Ovary (tissue), 7 donors: ENCODE measurements at regions not wholly inside any gene's neighbourhood (a gene's known extent, or its start where the extent isn't known, plus 50 kb on each side); places are given as distances from the start of the nearest gene placed in this dataset.
"Not testable (repeated sequence)": the region's sequence is repeated elsewhere in the genome, so short reads cannot be mapped to it uniquely, and the experiment has no call there.

Experiments used
- DNase-seq, 5 donors: peaks; one replicate each; pipeline ENCODE4 v3.0.0-alpha.2; 2019 to 2020
- H3K27ac ChIP-seq, 2 donors: fragments of 200-600 bp; one replicate each; pipeline versions ENCODE4 v1.5.1 to v1.8.0; 2019 to 2022
- H3K27me3 ChIP-seq: fragments of 200-600 bp; one replicate; pipeline ENCODE4 v1.8.0; 2022
- H3K36me3 ChIP-seq: fragments of 200-600 bp; sonication (generic); one replicate; pipeline ENCODE4 v1.5.1; 2019
- H3K4me1 ChIP-seq: one replicate; pipeline ENCODE4 v1.8.1; 2013; ENCODE audit warnings: mild to moderate bottlenecking, moderate library complexity; ENCODE audit not compliant: insufficient read depth
- H3K4me3 ChIP-seq: fragments of 200-600 bp; sonication (generic); one replicate; pipeline ENCODE4 v1.5.1; 2017
- H3K9me3 ChIP-seq, 2 donors: fragments of 200-600 bp in 1 of 2; sonication (generic) in 1 of 2; one replicate each; pipeline versions ENCODE4 v1.5.1 to v1.8.1; 2013 to 2019; ENCODE audit warnings: mild to moderate bottlenecking in 1 of 2, moderate library complexity in 1 of 2
- EP300 ChIP-seq: sonication (generic); formaldehyde crosslinking; IDR thresholded peaks from one replicate; pipeline ENCODE4 v1.6.1; 2017; ENCODE audit warnings: antibody characterized with exemption
- POLR2A ChIP-seq: fragments of 450-650 bp; IDR thresholded peaks from one replicate; pipeline ENCODE4 v1.6.1; 2017; ENCODE audit warnings: antibody characterized with exemption, mild to moderate bottlenecking, moderate library complexity
- WGBS, 3 donors: extraction: QIAGEN DNeasy Blood & Tissue Kit in 1 of 3; methylation state at CpG; one replicate each; pipeline versions ENCODE4 v1.1.5 to v1.1.7; 2013 to 2017; 5-methylcytosine and 5-hydroxymethylcytosine counted together
- intact Hi-C, 4 donors: fragments of 100-400 bp; cut with DNase I; formaldehyde crosslinking; loops; one replicate each; pipeline versions ENCODE4 v1.11.0 to v1.15.1; 2022 to 2023
- TF ChIP-seq, protein P1 (sequence below), 3 donors: fragments of 450-650 bp in 2 of 3; fragments of 200-600 bp in 1 of 3; IDR thresholded peaks; one replicate each; pipeline versions ENCODE4 v1.5.1 to v1.8.0; 2016 to 2022; ENCODE audit warnings: antibody characterized with exemption in 3 of 3, mild to moderate bottlenecking in 1 of 3
- donor health status: DM: no; HTN: no; CAD: no; lungs with moderate emphysema.
- donor health status: DM: no; HTN: no; CAD: no.
- donor health status: Bipolar disorder and iron deficiency.
- donor health status: DM: no; HTN: no; CAD: no.
- donor health status: DM: yes; HTN: yes; CAD: no.

DNA sequence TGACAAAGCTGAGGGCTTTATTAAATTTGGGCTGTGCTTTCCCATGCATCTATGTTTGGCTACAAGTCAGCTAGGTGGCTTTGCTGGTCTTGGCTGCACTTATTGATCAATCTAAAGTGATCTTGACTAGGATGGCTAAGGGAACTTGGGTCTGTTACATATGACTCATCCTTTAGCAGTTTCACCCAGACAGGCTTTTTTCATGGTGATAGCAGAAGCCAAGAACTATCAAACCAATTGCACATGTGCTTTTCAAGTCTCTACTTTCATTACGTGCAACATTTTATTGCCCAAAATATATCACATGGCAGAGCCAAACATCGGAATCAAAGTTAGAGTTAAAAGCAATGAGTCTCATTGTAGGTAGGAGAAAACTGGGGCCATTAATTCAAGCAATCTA is 626.3 kb downstream of the TENT5A start:
- no peak for DNase-seq
- Histone ChIP-seq H3K9me3 (no peaks in the 10 kb centered on the region), H3K27me3 (no peaks in the 10 kb centered on the region), H3K36me3 (no peaks in the 10 kb centered on the region), H3K4me1 (no peaks in the 10 kb centered on the region), H3K27ac (no peak overlapping the region), H3K4me3 (no peak overlapping the region)
- TF ChIP-seq, protein P1, sequence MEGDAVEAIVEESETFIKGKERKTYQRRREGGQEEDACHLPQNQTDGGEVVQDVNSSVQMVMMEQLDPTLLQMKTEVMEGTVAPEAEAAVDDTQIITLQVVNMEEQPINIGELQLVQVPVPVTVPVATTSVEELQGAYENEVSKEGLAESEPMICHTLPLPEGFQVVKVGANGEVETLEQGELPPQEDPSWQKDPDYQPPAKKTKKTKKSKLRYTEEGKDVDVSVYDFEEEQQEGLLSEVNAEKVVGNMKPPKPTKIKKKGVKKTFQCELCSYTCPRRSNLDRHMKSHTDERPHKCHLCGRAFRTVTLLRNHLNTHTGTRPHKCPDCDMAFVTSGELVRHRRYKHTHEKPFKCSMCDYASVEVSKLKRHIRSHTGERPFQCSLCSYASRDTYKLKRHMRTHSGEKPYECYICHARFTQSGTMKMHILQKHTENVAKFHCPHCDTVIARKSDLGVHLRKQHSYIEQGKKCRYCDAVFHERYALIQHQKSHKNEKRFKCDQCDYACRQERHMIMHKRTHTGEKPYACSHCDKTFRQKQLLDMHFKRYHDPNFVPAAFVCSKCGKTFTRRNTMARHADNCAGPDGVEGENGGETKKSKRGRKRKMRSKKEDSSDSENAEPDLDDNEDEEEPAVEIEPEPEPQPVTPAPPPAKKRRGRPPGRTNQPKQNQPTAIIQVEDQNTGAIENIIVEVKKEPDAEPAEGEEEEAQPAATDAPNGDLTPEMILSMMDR (IDR thresholded peaks at IDR 0.05), result no peak
- no peak for TF ChIP-seq EP300
- no peak for TF ChIP-seq POLR2A
- 61 to 73% (median 69%) methylated on average over 2 of the region's 2 CpGs for WGBS, 3 donors
- intact Hi-C loops, result no loop called here

DNA sequence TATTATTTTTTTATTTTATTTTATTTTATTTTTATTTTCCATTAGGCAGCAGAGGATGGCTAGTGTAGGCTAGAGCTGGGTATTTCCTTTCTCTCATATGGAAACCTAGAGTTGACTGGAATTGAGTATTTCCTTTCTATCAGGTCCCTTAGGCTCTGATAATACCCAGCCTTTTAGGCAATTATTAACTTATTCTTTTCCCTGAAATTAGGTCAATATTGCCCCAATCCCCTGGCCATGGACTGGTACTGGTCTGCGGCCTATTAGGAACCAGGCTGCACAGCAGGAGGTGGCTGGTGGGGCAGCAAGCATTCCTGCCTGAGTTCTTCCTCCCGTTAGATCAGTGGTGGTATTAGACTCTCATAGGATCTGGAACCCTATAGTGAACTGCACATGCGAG is 632.2 kb downstream of the TENT5A start:
- no peaks in the 10 kb centered on the region for H3K36me3 ChIP-seq
- peaks cover 0 to 5% of the 10 kb centered on the region in 2 donors for H3K9me3 ChIP-seq
- WGBS, 3 donors, result 94 to 98% (median 96%) methylated on average over 3 of the region's 3 CpGs
- TF ChIP-seq POLR2A, result no peak
- TF ChIP-seq, protein P1 (IDR thresholded peaks at IDR 0.05), result no peak
- no peak for TF ChIP-seq EP300
- intact Hi-C loops, result no loop called here
- H3K27me3 ChIP-seq, result no peaks in the 10 kb centered on the region
- no peaks in the 10 kb centered on the region for H3K4me1 ChIP-seq
- no peak for DNase-seq
- H3K4me3 ChIP-seq, result no peak overlapping the region
- H3K27ac ChIP-seq, result no peak overlapping the region

DNA sequence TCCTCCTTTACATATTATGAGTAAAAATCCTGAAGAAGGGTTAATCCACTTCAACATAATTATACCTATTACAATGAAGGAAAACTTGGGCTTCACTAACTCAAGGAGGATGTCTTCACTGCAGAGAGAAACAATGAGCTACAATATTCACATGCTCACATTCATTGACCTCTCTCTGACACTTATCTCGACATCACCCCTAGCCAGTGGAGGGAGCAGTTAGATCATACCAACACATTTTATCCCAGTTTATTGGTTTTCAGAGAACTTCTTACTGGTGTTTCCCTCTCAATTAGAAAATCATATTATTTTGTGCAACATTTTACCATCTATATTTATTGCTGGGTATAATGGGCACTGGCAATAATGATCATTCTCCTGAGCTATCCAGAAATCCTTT is 646.5 kb downstream of the TENT5A start:
- Histone ChIP-seq H3K36me3 (no peaks in the 10 kb centered on the region), H3K27me3 (no peaks in the 10 kb centered on the region), H3K4me3 (no peak overlapping the region), H3K4me1 (no peaks in the 10 kb centered on the region), H3K27ac (no peak overlapping the region), H3K9me3 (no peaks in the 10 kb centered on the region)
- TF ChIP-seq, protein P1 (IDR thresholded peaks at IDR 0.05), result no peak
- TF ChIP-seq EP300 (no peak), POLR2A (no peak)
- no peak for DNase-seq
- WGBS, 3 donors, result 67 to 84% (median 77%) methylated on average over 1 of the region's 1 CpG
- intact Hi-C loops, result no loop called here

DNA sequence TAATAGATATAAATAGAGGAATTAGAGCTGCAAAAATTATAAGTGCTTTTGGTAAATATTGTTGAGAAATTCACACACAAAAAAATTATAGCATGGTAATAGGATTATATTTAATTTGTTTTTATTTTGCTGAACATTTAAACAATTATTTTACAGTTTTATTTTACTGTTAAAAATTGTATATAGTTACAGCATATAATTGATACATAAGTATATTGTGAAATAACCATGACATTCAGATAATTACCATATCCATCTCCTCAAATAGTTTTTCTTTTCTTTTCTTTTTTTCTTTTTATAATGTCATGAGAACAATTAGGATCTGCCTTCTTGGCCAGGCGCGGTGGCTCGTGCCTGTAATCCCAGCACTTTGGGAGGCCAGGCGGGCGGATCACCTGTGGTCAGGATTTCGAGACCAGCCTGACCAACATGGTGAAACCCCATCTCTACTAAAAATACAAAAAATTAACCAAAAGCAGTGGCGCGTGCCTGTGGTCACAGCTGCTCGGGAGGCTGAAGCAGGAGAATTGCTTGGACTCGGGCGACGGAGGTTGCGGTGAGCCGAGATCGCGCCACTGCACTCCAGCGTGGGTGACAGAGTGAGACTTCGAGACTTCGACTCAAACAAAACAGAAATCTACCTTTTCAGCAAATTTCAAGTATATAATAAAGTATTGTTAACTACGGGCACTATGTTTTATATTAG is 654.2 kb downstream of the TENT5A start:
- DNase-seq, result no peak
- no peaks in the 10 kb centered on the region for H3K4me1 ChIP-seq
- TF ChIP-seq, protein P1 (IDR thresholded peaks at IDR 0.05), result no peak
- intact Hi-C loops, result no loop called here
- H3K27me3 ChIP-seq, result no peaks in the 10 kb centered on the region
- H3K27ac ChIP-seq, result no peak overlapping the region
- WGBS, 3 donors, result 92 to 94% (median 93%) methylated on average over 20 of the region's 20 CpGs
- H3K36me3 ChIP-seq, result no peaks in the 10 kb centered on the region
- no peak overlapping the region for H3K4me3 ChIP-seq
- H3K9me3 ChIP-seq, result no peaks in the 10 kb centered on the region

DNA sequence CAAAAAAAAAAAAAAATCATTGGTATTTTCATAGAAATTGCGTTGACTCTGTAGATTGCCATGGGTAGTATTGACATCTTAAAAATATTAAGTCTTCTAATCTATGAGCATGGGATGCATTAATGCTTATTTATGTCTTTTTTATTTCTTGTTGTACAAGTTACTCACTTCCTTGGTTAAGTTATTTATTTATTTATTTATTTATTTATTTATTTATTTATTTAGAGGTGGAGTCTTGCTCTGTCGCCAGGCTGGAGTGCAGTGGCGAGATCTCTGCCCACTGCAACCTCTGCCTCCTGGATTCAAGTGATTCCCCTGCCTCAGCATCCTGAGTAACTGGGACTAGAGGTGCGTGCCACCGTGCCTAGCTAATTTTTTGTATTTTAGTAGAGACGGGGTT is 656.0 kb downstream of the TENT5A start:
- H3K9me3 ChIP-seq, intact Hi-C loops, DNase-seq, H3K4me3 ChIP-seq, H3K27ac ChIP-seq, H3K4me1 ChIP-seq, H3K36me3 ChIP-seq, H3K27me3 ChIP-seq: not testable (repeated sequence)
- 79 to 85% (median 81%) methylated on average over 6 of the region's 6 CpGs for WGBS, 3 donors
